GM21786 (cell line): ENCODE measurements at regions not wholly inside any gene's neighbourhood (a gene's known extent, or its start where the extent isn't known, plus 50 kb on each side); places are given as distances from the start of the nearest gene placed in this dataset.

Experiments
- ATAC-seq: cut with Tn5 transposase; IDR thresholded peaks from one replicate; pipeline ENCODE4 v1.9.1; 2021; ENCODE audit not compliant: unreplicated experiment

DNA sequence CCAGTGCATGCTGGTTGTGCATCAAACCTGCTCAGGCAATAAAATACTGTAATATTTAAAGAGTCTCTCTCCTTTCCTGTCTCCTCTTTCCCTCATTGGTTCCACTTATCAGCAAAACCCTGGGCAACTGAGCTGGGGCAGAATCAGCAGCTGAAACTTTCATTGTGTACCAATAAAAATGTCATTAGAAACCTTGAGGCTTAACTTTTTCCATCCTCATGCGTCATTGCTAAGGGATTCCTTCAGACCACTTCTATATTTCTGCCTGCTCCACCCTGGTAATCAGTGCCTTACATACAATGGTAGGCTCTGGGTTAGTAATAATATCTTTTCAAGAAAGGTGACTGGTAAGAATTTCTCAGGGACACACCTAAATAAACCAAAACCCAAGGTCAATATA is 880.3 kb downstream of the RPA4 start:
- no peak for ATAC-seq

DNA sequence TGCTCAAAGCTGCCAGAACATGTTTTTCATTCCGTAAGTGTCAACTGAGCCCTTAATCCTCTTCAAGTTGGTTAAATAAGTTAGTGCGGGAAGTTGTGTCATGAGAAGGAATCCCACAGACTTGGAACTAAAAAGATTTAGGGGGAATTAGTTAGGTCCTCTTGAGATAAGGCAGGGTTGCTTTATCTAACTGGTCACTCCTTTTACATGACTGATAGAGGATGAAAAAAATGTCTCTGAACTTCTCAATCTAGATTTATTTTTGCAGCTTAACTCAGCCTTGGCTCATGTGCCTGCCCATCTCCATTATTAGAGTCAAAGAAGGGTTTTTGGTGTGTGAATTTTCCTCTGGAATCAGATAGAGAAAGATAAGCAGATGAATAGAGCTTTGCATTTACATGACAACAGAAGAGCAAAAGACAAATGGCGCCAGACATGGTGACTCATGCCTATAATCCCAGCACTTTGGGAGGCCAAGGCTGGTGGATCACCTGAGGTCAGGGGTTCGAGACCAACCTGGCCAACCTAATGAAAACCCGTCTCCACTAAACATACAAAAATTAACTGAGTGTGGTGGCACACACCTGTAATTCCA is 882.9 kb downstream of the RPA4 start:
- ATAC-seq: no peak

DNA sequence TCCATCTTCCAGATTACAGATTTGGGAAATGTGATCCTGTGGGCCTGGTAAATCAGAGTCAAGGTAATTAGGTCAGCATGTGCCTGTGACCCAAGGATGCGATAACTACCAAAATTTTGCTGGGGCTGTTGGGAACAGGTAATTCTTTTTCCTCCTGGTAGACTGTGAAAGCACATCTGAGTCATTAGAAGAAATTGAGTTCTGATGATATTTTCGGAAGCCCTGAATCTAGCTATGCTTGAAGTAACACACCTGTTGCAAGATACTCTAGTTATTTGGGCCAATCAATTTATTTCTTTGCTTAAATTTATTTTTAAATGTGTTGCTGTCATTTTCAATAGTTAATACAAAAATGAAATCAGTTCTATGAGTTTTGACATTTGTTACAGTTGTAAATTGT is 903.6 kb downstream of the RPA4 start:
- ATAC-seq: no peak

DNA sequence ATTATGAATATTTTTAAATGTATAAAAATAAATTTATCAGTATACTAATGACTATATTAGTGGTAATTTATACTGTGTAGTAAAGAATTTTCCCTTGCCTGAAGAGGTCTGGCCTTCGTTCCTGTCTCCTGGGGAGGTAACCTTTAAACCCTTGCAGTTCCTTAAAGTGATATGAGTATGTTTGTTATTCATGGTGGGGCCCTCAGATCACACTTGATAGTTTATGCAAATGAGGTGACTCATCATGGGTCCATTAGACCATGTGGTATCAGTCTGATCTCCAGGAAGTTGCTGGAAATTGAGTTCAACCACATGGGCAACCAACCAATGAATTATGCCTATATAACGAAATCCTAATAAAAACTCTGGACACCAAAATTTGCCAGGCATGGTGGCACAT is 904.1 kb downstream of the RPA4 start:
- peak; percentile 47 for ATAC-seq

DNA sequence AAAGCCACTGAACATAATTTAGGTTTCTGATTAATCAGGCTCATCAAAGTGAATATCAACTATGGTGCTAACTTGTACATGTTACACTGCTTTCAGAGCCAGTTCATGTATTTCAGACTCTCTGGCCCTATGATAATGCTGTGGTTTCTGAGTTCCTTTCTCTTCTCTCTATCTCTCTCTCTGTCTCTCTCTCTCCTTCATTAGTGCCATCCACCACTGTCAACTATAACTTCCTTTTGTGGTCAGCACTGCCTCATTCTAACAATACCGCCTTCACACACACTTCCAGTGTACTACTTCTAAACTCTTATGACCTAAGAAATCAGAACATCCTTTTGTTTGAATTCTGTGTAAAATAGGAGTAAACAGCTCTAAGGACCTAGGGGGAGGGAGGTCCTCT is 907.1 kb downstream of the RPA4 start:
- no peak for ATAC-seq

DNA sequence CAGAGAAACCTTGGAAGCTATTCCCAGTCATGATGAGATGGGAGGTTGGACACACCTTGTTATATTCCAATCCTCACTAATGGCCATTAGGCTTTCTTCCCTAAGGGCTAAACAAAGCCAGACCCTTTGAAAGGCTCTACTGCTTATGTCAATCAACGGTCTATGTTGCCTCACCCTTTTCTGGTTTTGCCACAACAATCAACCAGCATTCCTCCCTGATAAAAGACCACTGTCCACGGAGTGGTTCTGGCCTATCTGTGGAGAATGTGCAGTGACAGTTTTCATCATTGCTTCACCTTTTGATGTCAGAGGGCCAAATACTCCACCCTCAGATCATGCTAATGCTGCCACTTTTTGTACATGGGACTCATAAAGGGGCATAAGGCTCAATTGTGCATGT is 913.4 kb downstream of the RPA4 start:
- no peak for ATAC-seq

DNA sequence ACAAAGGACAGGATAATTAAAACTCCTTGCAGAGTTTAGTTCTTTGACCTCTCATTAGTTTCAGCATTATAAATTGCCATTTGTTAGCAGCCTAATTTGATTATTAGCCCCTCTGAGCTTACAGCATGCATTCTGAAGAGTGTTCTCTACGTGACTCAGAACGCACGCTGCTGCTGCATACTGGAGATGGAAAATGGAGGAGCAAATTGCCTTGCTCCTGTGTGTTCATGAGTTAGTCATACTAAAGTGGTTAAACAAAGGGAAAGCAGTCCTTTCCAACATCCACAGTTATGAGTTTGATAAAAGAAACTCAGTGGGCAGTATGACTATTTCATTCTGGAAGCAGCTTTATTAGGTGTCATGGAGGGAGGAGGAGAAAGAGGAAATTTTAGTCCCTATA is 922.5 kb downstream of the RPA4 start:
- no peak for ATAC-seq

DNA sequence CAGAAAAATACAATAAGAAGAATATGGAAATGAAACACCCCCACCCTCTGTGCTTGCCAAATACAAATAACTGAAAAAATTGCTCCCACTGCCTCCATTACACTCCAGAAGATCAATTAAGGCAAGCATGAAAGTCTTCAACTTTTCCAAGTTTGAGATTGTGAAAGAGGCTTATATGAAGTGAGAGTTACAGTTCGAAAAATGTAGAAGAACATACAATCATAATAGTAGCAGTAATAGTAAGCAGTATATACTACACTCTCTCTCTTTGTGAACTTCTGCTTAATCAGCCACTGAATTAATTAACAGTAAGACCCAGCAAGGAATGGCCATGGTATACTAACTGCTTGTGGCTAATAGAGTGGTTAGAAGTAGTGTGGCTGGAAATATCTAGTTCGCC is 923.2 kb downstream of the RPA4 start:
- ATAC-seq: no peak

DNA sequence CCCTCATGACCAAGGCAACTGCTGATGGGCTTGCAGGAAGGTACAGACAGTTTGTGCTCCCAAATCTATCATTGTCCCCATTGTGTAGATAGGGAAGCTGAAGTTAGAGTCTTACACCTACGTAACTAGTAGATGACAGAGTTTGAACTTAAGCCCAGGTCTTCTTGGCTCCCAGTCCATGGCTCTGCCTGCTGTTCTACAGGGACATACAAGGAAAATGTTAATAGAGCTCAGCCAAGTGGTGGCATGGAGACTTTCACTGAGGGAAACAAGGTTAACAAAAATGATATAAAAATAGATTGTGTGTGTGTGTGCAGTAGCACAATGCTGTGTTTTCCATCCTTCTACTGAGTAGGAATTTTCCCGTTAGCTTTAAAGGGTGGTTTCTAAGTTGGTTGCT is 936.5 kb downstream of the RPA4 start:
- ATAC-seq: no peak

DNA sequence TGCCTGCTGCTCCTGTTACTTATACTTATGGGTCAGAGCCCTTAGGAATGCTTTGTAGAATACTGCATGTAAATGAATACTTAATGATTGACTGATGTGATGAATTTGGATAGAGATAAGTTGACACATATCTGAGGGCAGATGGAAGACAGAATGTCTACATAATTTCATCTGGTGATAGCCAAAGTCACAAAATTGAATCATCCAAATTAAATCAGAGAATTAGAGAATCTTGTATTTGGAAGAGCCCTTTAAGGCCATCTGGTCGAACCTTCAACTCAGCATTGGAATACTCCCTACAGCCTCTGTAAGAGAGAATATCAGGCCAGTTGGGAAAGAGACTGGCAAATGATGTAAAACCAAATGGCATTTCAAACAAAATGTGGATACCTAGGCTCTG is 944.8 kb downstream of the RPA4 start:
- ATAC-seq: no peak

DNA sequence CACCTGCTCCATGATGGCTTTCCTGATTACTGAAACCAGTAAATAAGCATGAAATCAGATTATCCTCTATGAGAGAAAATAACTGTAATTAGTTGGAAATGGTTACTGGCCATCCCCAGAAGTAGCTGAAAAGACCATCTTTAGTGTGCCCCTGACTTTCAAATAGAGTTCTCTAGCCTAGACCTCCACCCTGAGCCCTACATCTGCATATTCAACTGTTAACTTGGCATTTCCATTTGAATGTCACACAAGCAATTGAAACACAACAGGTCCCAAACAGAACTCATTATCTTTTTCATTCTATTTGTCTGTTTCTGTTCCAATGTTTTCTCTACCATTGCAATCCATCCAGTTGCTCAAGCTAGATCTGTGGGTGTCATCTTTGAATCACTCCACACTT is 952.3 kb downstream of the RPA4 start:
- no peak for ATAC-seq

DNA sequence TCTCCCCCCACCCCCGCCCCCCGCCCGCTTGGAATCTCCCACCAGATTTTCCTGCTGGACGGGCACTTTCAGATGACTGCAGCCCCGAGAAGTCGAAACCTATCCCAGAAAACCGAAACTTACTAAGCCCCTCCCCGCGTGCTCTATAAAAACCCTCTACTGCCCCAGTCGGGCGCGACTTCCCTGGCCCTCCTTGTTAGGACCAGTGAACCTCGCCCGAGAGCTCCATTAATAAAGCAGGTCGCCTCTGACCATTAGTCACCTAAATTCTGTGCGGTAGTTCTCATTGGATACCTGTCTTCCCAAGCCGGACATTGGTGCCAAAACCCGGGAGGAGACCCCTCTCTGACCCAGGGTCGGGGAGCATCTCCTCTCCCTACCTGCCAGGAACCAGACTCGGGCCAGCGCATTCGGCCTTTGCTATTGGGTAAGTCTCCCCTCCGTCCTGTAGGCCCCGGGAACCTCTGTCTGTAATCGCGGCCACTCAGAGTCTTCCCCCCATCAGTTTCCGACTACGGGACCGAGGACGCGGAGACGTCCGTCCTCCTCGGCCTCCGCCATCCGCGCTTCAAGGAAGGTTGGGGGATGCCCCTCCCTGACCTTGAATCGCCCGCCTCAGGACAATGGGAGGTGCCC is 958.0 kb downstream of the RPA4 start:
- no peak for ATAC-seq

DNA sequence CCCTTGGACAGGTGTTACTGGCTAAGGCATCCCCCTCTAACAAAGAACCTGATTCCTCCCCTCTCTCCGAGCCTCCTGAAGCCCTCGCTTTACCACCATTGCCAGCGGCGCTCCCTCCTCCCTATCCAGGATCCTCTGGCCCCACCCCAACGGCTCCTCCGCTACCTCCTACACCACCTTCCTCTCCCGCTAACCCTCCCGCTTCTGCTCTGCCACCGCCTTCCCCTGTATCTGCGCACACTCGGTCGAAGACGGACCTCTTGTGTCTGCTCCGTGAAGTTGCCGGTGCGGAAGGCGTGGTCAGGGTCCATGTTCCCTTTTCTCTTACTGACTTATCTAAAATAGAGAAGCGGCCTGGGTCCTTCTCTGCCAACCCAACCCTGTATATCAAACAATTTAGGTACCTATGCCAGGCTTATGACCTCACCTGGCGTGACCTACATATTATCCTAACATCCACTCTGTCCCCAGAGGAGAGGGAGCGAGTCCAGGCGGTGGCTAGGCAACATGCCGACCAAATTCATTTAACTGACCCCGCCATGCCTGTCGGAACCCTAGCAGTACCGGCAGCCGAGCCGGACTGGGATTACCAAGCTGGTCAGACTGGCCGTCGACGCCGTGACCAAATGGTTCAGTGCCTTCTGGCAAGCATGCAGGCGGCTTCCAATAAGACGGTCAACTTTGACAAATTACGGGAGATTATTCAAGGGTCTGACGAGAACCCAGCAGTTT is 958.9 kb downstream of the RPA4 start:
- ATAC-seq: no peak

DNA sequence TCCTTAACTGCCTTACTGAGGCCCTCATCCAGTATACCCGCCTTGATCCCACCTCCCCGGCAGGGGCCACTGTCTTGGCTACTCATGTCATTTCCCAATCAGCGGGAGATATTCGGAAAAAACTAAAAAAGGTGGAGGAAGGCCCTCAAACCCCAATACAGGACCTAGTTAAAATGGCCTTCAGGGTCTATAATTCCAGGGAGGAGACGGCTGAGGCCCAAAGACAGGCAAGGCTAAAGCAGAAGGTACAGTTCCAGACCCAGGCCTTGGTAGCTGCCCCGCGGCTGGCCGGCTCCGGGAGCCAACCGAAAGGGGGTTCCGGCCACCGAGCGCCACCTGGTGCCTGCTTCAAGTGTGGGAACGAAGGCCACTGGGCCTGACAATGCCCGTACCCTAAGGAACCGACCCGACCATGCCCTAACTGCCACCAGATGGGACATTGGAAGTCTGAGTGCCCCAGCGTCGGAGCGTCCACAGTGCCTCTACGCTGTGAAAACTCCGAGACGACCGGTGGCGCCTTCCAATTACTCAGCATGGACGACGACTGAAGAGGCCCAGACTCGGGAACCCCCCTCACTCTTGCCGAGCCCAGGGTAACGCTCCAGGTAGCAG is 959.6 kb downstream of the RPA4 start:
- ATAC-seq: no peak

DNA sequence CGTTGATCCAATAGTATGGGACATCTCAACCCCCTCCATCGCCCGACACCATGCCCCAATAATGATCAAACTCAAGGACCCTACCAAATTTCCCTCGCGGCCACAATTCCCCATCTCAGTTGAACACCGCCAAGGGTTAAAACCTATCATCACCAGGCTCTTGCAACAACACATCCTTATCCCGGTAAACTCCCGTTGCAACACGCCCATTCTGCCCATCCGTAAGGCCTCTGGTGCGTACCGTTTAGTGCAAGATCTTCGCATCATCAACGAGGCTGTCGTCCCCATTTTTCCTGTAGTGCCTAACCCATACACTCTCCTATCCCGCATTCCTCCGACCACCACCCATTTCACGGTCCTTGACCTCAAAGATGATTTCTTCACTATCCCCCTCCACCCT is 960.5 kb downstream of the RPA4 start:
- no peak for ATAC-seq

DNA sequence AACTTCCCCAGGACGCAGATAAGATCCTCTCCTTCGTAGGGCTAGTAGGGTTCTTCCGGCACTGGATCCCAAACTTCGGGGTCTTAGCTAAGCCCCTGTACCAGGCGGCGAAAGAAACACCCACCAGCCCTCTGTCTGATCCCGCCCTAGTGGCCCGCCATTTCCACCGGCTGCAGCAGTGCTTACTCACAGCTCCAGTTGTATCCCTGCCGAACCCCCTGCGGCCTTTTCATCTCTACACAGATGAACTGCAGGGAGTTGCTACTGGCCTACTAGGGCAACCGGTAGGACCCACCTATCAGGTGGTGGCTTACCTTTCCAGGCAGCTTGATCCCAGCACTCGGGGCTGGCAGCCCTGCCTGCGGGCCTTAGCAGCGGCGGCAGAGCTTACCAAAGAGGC is 961.2 kb downstream of the RPA4 start:
- ATAC-seq: no peak

DNA sequence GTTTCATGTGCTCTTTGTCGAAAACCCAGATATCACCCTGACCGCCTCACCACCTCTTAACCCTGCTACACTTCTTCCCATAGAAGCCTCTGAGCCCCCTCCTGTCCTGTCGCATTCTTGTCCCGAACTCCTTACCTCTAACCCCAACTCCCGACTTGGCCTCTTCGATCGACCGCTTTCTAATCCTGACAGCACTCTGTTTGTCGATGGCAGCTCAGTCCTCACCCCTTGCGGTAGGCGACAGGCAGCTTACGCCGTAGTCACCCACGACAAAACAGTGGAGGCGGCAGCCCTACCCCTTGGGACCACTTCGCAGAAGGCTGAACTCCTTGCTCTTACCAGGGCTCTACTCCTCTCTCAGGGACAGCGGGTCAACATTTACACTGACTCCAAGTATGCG is 961.7 kb downstream of the RPA4 start:
- no peak for ATAC-seq

DNA sequence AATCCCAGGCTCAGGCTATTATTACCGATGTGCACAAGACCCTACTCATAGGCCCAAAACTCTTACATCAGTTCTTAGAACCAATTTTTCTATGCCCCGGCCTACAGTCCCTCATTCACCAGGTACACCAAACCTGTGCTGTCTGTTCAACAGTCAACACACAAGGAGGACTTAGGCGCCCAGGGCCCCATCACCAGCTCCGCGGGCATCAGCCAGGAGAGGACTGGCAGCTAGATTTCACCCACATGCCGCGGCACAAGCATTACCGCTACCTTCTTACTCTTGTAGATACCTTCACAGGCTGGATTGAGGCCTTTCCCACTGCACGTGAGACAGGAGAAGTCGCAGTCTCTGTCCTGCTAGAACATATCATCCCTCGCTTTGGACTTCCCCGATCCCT is 962.5 kb downstream of the RPA4 start:
- no peak for ATAC-seq

DNA sequence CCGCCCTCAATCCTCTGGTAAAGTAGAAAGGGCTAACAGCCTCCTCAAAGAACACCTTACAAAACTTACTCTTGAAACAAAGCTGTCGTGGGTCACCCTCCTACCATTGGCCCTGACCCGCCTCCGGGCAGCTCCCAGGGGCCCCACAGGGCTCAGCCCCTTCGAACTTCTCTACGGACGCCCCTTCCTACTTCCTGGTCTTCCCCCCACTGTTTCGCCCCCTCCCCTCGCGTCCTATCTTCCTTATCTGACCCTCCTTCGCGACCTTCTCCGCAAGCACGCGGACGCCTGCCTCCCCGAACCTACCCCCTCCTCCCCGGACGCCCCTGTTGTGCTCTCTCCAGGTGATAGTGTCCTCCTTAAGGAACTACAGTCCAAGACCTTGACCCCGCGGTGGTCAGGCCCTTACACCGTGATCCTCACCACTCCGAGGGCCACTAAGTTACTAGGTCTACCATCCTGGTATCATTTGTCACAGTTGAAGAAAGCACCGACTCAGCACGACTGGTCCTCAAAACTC is 963.1 kb downstream of the RPA4 start:
- no peak for ATAC-seq

DNA sequence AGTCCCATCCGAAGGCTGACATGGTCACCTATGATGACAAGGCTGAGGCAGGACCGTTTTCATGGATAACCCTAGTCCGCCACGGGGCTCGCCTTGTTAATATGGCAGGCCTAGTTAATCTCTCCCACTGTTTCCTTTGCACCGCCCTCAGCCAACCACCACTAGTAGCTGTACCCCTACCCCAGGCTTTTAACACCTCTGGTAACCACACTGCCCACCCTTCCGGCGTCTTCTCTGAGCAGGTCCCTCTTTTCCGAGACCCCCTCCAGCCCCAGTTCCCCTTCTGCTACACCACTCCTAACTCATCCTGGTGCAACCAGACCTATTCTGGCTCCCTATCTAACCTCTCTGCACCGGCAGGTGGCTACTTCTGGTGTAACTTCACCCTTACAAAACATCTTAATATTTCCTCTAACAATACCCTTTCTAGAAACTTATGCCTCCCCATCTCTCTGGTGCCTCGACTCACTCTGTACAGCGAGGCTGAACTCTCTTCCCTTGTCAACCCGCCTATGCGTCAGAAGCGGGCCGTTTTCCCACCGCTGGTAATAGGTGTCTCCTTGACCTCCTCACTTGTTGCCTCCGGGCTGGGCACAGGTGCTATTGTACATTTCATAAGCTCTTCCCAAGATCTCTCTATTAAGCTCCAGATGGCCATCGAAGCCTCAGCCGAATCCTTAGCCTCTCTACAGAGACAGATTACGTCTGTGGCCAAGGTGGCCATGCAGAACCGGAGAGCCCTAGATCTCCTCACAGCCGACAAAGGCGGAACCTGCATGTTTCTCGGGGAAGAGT is 964.4 kb downstream of the RPA4 start:
- ATAC-seq: no peak

DNA sequence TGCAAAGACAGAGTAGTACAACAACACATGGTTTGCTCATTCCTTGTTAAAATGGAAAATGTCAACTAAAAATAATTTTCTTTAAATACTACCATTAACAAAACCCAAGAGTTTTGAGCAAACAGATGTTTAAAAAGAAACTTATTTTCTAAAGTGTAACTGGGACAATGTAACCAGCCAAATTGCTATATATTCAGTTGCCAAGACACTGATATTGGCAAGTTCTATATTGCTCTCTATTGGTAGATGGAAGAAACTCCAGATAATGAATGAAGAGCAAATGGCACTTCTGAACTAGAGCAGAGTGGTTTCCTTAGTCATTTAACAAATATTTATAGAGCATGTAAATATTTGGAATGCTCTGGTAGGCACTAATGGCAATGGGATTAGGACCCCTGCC is 966.2 kb downstream of the RPA4 start:
- ATAC-seq: no peak
